CD4-positive, alpha-beta memory T cell (primary cell): ENCODE measurements at regions not wholly inside any gene's neighbourhood (a gene's known extent, or its start where the extent isn't known, plus 50 kb on each side); places are given as distances from the start of the nearest gene placed in this dataset.

ENCODE experiments used
- CTCF ChIA-PET: fragments of 350-600 bp; sonication (Branson Sonifier 250); formaldehyde crosslinking; loops from one replicate; lab custom pipeline; 2021; ENCODE audit warnings: inconsistent platforms; ENCODE audit not compliant: partially characterized antibody; lab: Charles Lee
- POLR2A ChIA-PET: fragments of 350-600 bp; sonication (Branson Sonifier 250); formaldehyde crosslinking; loops from one replicate; lab custom pipeline; 2021; ENCODE audit not compliant: partially characterized antibody; lab: Charles Lee
- DNase-seq, 5 donors: peaks; one replicate each; pipeline versions ENCODE4 v3.0.0 to v3.0.0-alpha.2; 2020 to 2022; ENCODE audit warnings: mixed read lengths in 1 of 5
- H3K27ac ChIP-seq: one replicate; pipeline ENCODE4 v1.7.0; 2013; ENCODE audit warnings: low read depth, low read length
- H3K27me3 ChIP-seq: 2 replicates; pipeline ENCODE4 v1.7.0; 2013; ENCODE audit warnings: mild to moderate bottlenecking, low read length, moderate library complexity; ENCODE audit not compliant: insufficient read depth
- H3K36me3 ChIP-seq: 2 replicates; pipeline ENCODE4 v1.7.0; 2013; ENCODE audit warnings: mild to moderate bottlenecking, low read length, moderate library complexity; ENCODE audit not compliant: insufficient read depth
- H3K4me1 ChIP-seq: 2 replicates; pipeline ENCODE4 v1.7.0; 2013; ENCODE audit warnings: mild to moderate bottlenecking, low read length, moderate library complexity; ENCODE audit not compliant: insufficient read depth
- H3K4me3 ChIP-seq, 2 donors: one replicate each; pipeline ENCODE4 v1.7.0; 2013; ENCODE audit warnings: low read length in 2 of 2, mild to moderate bottlenecking in 1 of 2
- H3K9me3 ChIP-seq, 2 donors: one replicate each; pipeline ENCODE4 v1.7.0; 2013; ENCODE audit warnings: low read length in 2 of 2, control low read depth in 1 of 2; ENCODE audit not compliant: control insufficient read depth in 1 of 2
- H3K27ac Mint-ChIP-seq, 7 donors: one replicate each; pipeline ENCODE4 v1.8.0; 2020 to 2021; ENCODE audit warnings: mixed read lengths in 7 of 7, mild to moderate bottlenecking in 6 of 7, inconsistent platforms in 3 of 7, moderate library complexity in 3 of 7
- H3K27me3 Mint-ChIP-seq, 2 donors: one replicate each; pipeline ENCODE4 v1.8.0; 2020 to 2021; ENCODE audit warnings: mixed read lengths in 2 of 2
- H3K36me3 Mint-ChIP-seq, 2 donors: one replicate each; pipeline ENCODE4 v1.8.0; 2020 to 2021; ENCODE audit warnings: mixed read lengths in 2 of 2, inconsistent platforms in 1 of 2, mild to moderate bottlenecking in 1 of 2
- H3K4me1 Mint-ChIP-seq, 4 donors: one replicate each; pipeline ENCODE4 v1.8.0; 2020 to 2021; ENCODE audit warnings: mixed read lengths in 4 of 4, mild to moderate bottlenecking in 1 of 4
- H3K4me3 Mint-ChIP-seq, 8 donors: one replicate each; pipeline ENCODE4 v1.8.0; 2020 to 2021; ENCODE audit warnings: mixed read lengths in 8 of 8, mild to moderate bottlenecking in 7 of 8, moderate library complexity in 6 of 8, inconsistent platforms in 3 of 8
- H3K9me3 Mint-ChIP-seq, 8 donors: one replicate each; pipeline ENCODE4 v1.8.0; 2020 to 2021; ENCODE audit warnings: mixed read lengths in 8 of 8, mild to moderate bottlenecking in 5 of 8, inconsistent platforms in 3 of 8, moderate library complexity in 1 of 8
- intact Hi-C: fragments of 100-400 bp; cut with micrococcal nuclease; formaldehyde crosslinking; loops from one replicate; pipeline ENCODE4 v1.15.1; 2023

- intact Hi-C loops = no loop called here
These were observed 55.8 kb upstream of the SHOX start for GRCh38 chrX:574830-575229.

DNA sequence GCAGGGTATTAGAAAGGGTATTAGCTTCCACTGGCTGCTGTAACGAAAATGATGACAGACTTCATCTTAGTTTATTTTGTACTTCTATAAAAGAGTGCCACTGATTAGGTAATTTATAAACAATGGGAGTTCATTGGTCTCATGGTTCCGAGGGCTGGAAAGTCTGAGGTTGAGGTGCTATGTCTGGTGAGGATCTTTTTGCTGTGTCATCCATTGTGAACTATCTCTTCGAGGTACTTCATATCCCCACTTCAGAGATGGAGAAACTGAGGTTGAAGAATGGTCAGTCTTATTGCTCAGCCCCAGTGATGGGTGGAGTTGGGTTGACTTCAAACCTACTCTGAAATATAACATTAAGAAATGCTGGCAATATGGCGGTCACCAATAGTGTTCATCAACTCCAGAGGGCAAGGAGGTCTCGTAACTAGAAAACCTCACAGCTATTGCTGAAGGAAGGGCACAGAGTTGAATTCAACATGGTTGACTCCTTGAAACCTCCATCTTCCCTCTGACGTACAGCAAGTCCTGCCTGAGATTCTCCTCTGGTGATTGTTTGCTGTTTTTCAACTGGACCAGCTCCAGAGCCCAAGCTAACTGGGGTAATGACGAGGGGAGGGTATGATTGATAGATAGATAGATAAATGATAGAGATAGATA is 53.6 kb upstream of the SHOX start:
- CTCF ChIA-PET = no interaction called here
- no peak overlapping the region for H3K27ac Mint-ChIP-seq
- Histone ChIP-seq H3K4me3 (no peak overlapping the region), H3K27ac (no peak overlapping the region), H3K27me3 (no peaks in the 10 kb centered on the region), H3K4me1 (no peaks in the 10 kb centered on the region), H3K36me3 (no peaks in the 10 kb centered on the region), H3K9me3 (no peaks in the 10 kb centered on the region)
- POLR2A ChIA-PET = no interaction called here
- no peaks in the 10 kb centered on the region for H3K36me3 Mint-ChIP-seq
- H3K9me3 Mint-ChIP-seq = peaks cover 0 to 26% (median 6%) of the 10 kb centered on the region in 8 donors
- no peaks in the 10 kb centered on the region for H3K4me1 Mint-ChIP-seq
- intact Hi-C loops = no loop called here
- H3K27me3 Mint-ChIP-seq = peaks cover 0 to 1% of the 10 kb centered on the region in 2 donors
- no peak for DNase-seq
- no peak overlapping the region for H3K4me3 Mint-ChIP-seq

More at GRCh38 chrX:574830-575229, 55.8 kb upstream of the SHOX start:
- Mint-ChIP-seq H3K4me3 (no peak overlapping the region), H3K27ac (no peak overlapping the region), H3K9me3 (peaks cover 0 to 15% (median 5%) of the 10 kb centered on the region in 8 donors), H3K36me3 (no peaks in the 10 kb centered on the region), H3K27me3 (no peaks in the 10 kb centered on the region), H3K4me1 (no peaks in the 10 kb centered on the region)
- Histone ChIP-seq H3K4me3 (no peak overlapping the region), H3K27ac (no peak overlapping the region), H3K9me3 (no peaks in the 10 kb centered on the region), H3K27me3 (no peaks in the 10 kb centered on the region), H3K36me3 (no peaks in the 10 kb centered on the region), H3K4me1 (no peaks in the 10 kb centered on the region)
- CTCF ChIA-PET = no interaction called here
- POLR2A ChIA-PET = no interaction called here
- no peak for DNase-seq

GRCh38 chrX:578531-578930 is 52.1 kb upstream of the SHOX start:
- no peak overlapping the region for H3K4me3 ChIP-seq
- Mint-ChIP-seq H3K4me1 (no peaks in the 10 kb centered on the region), H3K9me3 (peaks cover 0 to 26% (median 7%) of the 10 kb centered on the region in 8 donors), H3K4me3 (no peak overlapping the region), H3K27ac (no peak overlapping the region), H3K36me3 (no peaks in the 10 kb centered on the region), H3K27me3 (peaks cover 0 to 1% of the 10 kb centered on the region in 2 donors)
- CTCF ChIA-PET = no interaction called here
- no peaks in the 10 kb centered on the region for H3K4me1 ChIP-seq
- DNase-seq = no peak
- no peaks in the 10 kb centered on the region for H3K27me3 ChIP-seq
- POLR2A ChIA-PET = no interaction called here
- intact Hi-C loops = no loop called here
- H3K9me3 ChIP-seq = no peaks in the 10 kb centered on the region
- no peak overlapping the region for H3K27ac ChIP-seq
- no peaks in the 10 kb centered on the region for H3K36me3 ChIP-seq

- Histone ChIP-seq H3K4me1 (no peaks in the 10 kb centered on the region), H3K27me3 (no peaks in the 10 kb centered on the region), H3K27ac (no peak overlapping the region), H3K36me3 (no peaks in the 10 kb centered on the region), H3K9me3 (no peaks in the 10 kb centered on the region), H3K4me3 (no peak overlapping the region)
- H3K27ac Mint-ChIP-seq = no peak overlapping the region
- no peak for DNase-seq
- no peak overlapping the region for H3K4me3 Mint-ChIP-seq
- peaks cover 0 to 1% of the 10 kb centered on the region in 2 donors for H3K27me3 Mint-ChIP-seq
- intact Hi-C loops = no loop called here
- H3K36me3 Mint-ChIP-seq = no peaks in the 10 kb centered on the region
- CTCF ChIA-PET = no interaction called here
- POLR2A ChIA-PET = no interaction called here
- H3K9me3 Mint-ChIP-seq = peaks cover 0 to 26% (median 7%) of the 10 kb centered on the region in 8 donors
- H3K4me1 Mint-ChIP-seq = no peaks in the 10 kb centered on the region
These were observed 50.6 kb upstream of the SHOX start for GRCh38 chrX:580030-580429.
